Neuronal stem cell (in vitro differentiated cells): ENCODE measurements at regions not wholly inside any gene's neighbourhood (a gene's known extent, or its start where the extent isn't known, plus 50 kb on each side); places are given as distances from the start of the nearest gene placed in this dataset.

ENCODE experiments used
- DNase-seq: peaks from one replicate; pipeline ENCODE4 v3.0.0-alpha.2; 2013; ENCODE audit warnings: low spot score
- H2AFZ ChIP-seq: one replicate; pipeline ENCODE4 v1.6.1; 2013; ENCODE audit warnings: mild to moderate bottlenecking, low read length, inconsistent platforms
- H2AK5ac ChIP-seq: 2 replicates; pipeline ENCODE4 v1.6.1; 2013; ENCODE audit warnings: low read depth, mild to moderate bottlenecking, inconsistent platforms, low read length, moderate library complexity, mixed read lengths
- H2BK120ac ChIP-seq: 2 replicates; pipeline ENCODE4 v1.6.1; 2013; ENCODE audit warnings: low read depth, mild to moderate bottlenecking, inconsistent platforms, low read length, moderate library complexity, mixed read lengths
- H2BK12ac ChIP-seq: one replicate; pipeline ENCODE4 v1.6.1; 2013; ENCODE audit warnings: low read length, inconsistent platforms
- H2BK15ac ChIP-seq: 2 replicates; pipeline ENCODE4 v1.6.1; 2013; ENCODE audit warnings: mild to moderate bottlenecking, low read length, inconsistent platforms, mixed read lengths
- H2BK5ac ChIP-seq: one replicate; pipeline ENCODE4 v1.6.1; 2013; ENCODE audit warnings: inconsistent platforms, mild to moderate bottlenecking, low read length, moderate library complexity
- H3K14ac ChIP-seq: one replicate; pipeline ENCODE4 v1.6.1; 2013; ENCODE audit warnings: low read length, inconsistent platforms
- H3K18ac ChIP-seq: 2 replicates; pipeline ENCODE4 v1.6.1; 2013; ENCODE audit warnings: low read length, inconsistent platforms
- H3K23ac ChIP-seq: 2 replicates; pipeline ENCODE4 v1.6.1; 2013; ENCODE audit warnings: low read depth, mild to moderate bottlenecking, mixed read lengths, low read length, inconsistent platforms; ENCODE audit not compliant: poor library complexity
- H3K27ac ChIP-seq: replicated peaks from 3 replicates; pipeline ENCODE4 v1.5.1; 2013; ENCODE audit warnings: low read length, inconsistent platforms
- H3K27me3 ChIP-seq, 3 experiments: 2 replicates each; pipeline ENCODE4 v1.6.1; 2013; ENCODE audit warnings: low read length in 3 of 3, mild to moderate bottlenecking in 2 of 3, inconsistent platforms in 1 of 3, low read depth in 1 of 3, mixed read lengths in 1 of 3, moderate library complexity in 1 of 3; ENCODE audit not compliant: control insufficient read depth in 3 of 3, insufficient read depth in 3 of 3
- H3K36me3 ChIP-seq, 2 donors: replicated peaks in 1 of 2; 2 replicates each; pipeline ENCODE4 v1.6.1; 2013; ENCODE audit warnings: low read length in 2 of 2; ENCODE audit not compliant: control insufficient read depth in 2 of 2, insufficient read depth in 2 of 2
- H3K4ac ChIP-seq: 2 replicates; pipeline ENCODE4 v1.6.1; 2013; ENCODE audit warnings: inconsistent platforms, mild to moderate bottlenecking, low read length, moderate library complexity
- H3K4me1 ChIP-seq, 2 donors: 1 replicate in 1 of 2; 2 replicates in 1 of 2; pipeline ENCODE4 v1.6.1; 2013; ENCODE audit warnings: low read length in 2 of 2, low read depth in 1 of 2; ENCODE audit not compliant: control insufficient read depth in 2 of 2, insufficient read depth in 1 of 2
- H3K4me2 ChIP-seq: one replicate; pipeline ENCODE4 v1.6.1; 2013; ENCODE audit warnings: mild to moderate bottlenecking, low read length, inconsistent platforms; ENCODE audit not compliant: insufficient read depth, poor library complexity, severe bottlenecking
- H3K4me3 ChIP-seq, 2 donors: 2 replicates each; pipeline ENCODE4 v1.5.1; 2013; ENCODE audit warnings: low read length in 2 of 2, mild to moderate bottlenecking in 2 of 2, inconsistent platforms in 1 of 2, moderate library complexity in 1 of 2
- H3K79me1 ChIP-seq: one replicate; pipeline ENCODE4 v1.6.1; 2013; ENCODE audit warnings: low read depth, mild to moderate bottlenecking, inconsistent platforms, low read length, moderate library complexity
- H3K9ac ChIP-seq: one replicate; pipeline ENCODE4 v1.6.1; 2013; ENCODE audit warnings: mild to moderate bottlenecking, low read depth, low read length, inconsistent platforms; ENCODE audit not compliant: poor library complexity
- H3K9me3 ChIP-seq, 2 donors: replicated peaks in 1 of 2; 2 replicates each; pipeline versions ENCODE3 to v1.6.1; 2013; ENCODE audit warnings: low read length in 2 of 2, mild to moderate bottlenecking in 2 of 2, inconsistent platforms in 1 of 2, low read depth in 1 of 2, mixed read lengths in 1 of 2, moderate library complexity in 1 of 2; ENCODE audit not compliant: control insufficient read depth in 2 of 2, insufficient read depth in 1 of 2
- H4K8ac ChIP-seq: one replicate; pipeline ENCODE4 v1.6.1; 2013; ENCODE audit warnings: low read depth, mild to moderate bottlenecking, inconsistent platforms, low read length, moderate library complexity
- H4K91ac ChIP-seq: one replicate; pipeline ENCODE4 v1.6.1; 2013; ENCODE audit warnings: low read length, low read depth, mild to moderate bottlenecking, inconsistent platforms; ENCODE audit not compliant: poor library complexity
- WGBS, 2 donors: extraction: QIAGEN DNeasy Blood & Tissue Kit; methylation state at CpG; one replicate each; pipeline ENCODE4 v1.1.7; 2013; ENCODE audit warnings: missing lambda C conversion rate in 2 of 2, mixed read lengths in 1 of 2; ENCODE audit not compliant: insufficient read length in 2 of 2, insufficient replicate concordance in 1 of 2; ENCODE audit errors: extremely low coverage in 2 of 2; 5-methylcytosine and 5-hydroxymethylcytosine counted together

DNA sequence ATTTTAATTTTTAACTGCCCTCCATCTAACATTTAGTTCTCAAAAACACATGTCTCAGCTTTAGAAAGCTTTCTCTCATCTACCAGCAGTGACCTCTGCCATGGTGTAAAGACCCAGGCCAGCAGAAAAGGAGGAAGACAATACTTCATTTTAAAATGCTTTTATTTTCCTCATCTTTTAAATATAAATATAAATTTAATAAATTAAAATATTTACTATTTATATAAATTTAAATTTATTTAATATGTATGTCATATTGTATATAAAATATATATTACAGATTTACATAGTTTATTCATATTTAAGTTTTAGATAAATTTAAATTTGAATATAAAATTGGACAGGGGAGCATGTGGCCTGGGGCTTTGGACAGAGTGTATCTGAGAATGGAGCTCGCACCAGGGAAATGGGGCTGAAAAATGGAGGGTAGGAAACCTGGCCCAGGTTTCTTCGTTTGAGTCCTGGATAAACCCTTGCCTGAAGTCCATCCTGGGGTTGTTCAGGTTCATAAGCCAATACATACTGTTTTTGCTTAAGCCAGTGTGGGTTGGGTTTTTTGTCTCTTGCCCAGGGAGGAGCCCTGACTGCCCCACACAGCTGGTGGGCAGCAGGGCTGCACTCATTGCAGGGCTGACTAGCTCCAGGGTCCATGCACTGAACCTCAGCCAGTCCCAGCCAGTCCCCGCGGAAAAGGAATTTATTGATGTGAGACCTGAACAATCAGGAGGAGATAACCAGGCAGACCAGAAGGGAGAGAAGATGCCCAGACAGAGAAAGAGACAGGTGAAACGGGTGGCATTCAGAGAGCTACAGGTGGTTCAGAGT is 77.3 kb upstream of the LAPTM4A start:
- H3K27ac ChIP-seq: no peak overlapping the region
- no CpG with 5 or more reads among the region's 5 CpGs for WGBS, 2 donors
- no peak overlapping the region for H3K9ac ChIP-seq
- H2AFZ ChIP-seq: no peak overlapping the region
- no peaks in the 10 kb centered on the region for H3K36me3 ChIP-seq
- H4K8ac ChIP-seq: no peak overlapping the region
- H3K9me3 ChIP-seq: no peaks in the 10 kb centered on the region
- H3K27me3 ChIP-seq: peaks cover 0 to 16% (median 0%) of the 10 kb centered on the region in 3 experiments
- H3K14ac ChIP-seq: no peak overlapping the region
- H2BK120ac ChIP-seq: no peak overlapping the region
- H2BK12ac ChIP-seq: no peak overlapping the region
- no peak overlapping the region for H3K23ac ChIP-seq
- H2BK15ac ChIP-seq: no peak overlapping the region
- no peak overlapping the region for H3K4me2 ChIP-seq
- peaks cover 0 to 3% of the 10 kb centered on the region in 2 donors for H3K4me1 ChIP-seq
- H3K79me1 ChIP-seq: no peaks in the 10 kb centered on the region
- no peak for DNase-seq
- no peak overlapping the region for H3K4me3 ChIP-seq
- no peak overlapping the region for H3K4ac ChIP-seq
- no peak overlapping the region for H2AK5ac ChIP-seq
- H3K18ac ChIP-seq: no peak overlapping the region
- H4K91ac ChIP-seq: no peak overlapping the region
- H2BK5ac ChIP-seq: no peak overlapping the region

DNA sequence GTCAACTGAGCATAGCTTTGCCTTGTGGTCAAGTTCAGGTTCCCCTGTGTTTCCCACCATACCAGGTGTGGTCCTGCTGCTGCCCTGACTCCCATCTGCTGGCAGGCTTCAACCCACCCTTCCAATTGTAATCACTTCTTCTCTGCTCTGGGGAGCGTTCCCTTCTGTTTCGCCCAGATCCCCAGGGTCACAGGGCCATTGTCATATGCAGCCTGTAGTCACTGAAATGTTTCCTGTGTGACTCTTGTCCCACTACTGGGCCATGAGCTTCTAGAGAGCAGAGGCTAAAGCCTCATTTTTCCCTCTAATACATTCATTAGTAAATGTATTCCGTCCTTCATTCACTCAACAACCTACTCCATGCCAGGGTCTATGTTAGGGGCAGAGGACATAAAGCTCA is 75.0 kb upstream of the LAPTM4A start:
- Histone ChIP-seq H3K27ac (no peak overlapping the region), H2BK12ac (no peak overlapping the region), H4K8ac (no peak overlapping the region), H3K9ac (no peak overlapping the region), H3K18ac (no peak overlapping the region), H3K9me3 (no peaks in the 10 kb centered on the region), H2AK5ac (no peak overlapping the region), H2AFZ (no peak overlapping the region), H2BK120ac (no peak overlapping the region), H3K4ac (no peak overlapping the region), H3K23ac (no peak overlapping the region), H3K79me1 (no peaks in the 10 kb centered on the region), H2BK15ac (no peak overlapping the region), H3K4me2 (no peak overlapping the region), H3K14ac (no peak overlapping the region), H3K4me1 (peaks cover 0 to 1% of the 10 kb centered on the region in 2 donors), H2BK5ac (no peak overlapping the region), H3K36me3 (no peaks in the 10 kb centered on the region), H3K4me3 (no peak overlapping the region), H4K91ac (no peak overlapping the region), H3K27me3 (peaks cover 0 to 16% (median 0%) of the 10 kb centered on the region in 3 experiments)
- WGBS, 2 donors: no CpG with 5 or more reads among the region's 3 CpGs
- DNase-seq: no peak

DNA sequence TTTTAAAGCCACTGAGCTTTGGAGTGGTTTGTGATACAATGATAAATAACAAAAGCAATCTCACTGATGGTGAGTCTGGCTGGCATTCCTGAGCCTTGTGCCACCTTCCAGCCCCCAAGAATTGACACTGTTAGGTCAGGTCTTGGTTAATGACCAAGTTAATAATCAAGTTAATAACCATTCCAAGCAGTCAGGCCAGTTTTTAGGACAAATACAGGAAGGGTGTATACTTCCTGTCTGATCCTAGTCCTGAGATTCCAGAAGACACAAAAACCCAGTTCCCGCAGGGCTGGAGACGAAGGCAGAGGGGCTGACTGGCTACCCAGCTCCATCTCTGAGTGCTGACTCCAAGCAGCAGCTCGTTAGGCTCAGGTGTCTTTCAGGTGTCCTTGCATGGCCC is 74.6 kb upstream of the LAPTM4A start:
- no peak for DNase-seq
- no peak overlapping the region for H3K27ac ChIP-seq
- no peak overlapping the region for H4K91ac ChIP-seq
- H3K18ac ChIP-seq: no peak overlapping the region
- H2BK12ac ChIP-seq: no peak overlapping the region
- no peaks in the 10 kb centered on the region for H3K79me1 ChIP-seq
- no peak overlapping the region for H3K14ac ChIP-seq
- H2BK5ac ChIP-seq: no peak overlapping the region
- no peak overlapping the region for H3K4ac ChIP-seq
- H2BK120ac ChIP-seq: no peak overlapping the region
- no peak overlapping the region for H3K23ac ChIP-seq
- H2AK5ac ChIP-seq: no peak overlapping the region
- WGBS, 2 donors: no CpG with 5 or more reads among the region's 3 CpGs
- H3K4me1 ChIP-seq: no peaks in the 10 kb centered on the region
- no peak overlapping the region for H2AFZ ChIP-seq
- H3K9ac ChIP-seq: no peak overlapping the region
- H2BK15ac ChIP-seq: no peak overlapping the region
- no peak overlapping the region for H3K4me3 ChIP-seq
- H3K27me3 ChIP-seq: peaks cover 0 to 16% (median 0%) of the 10 kb centered on the region in 3 experiments
- no peak overlapping the region for H3K4me2 ChIP-seq
- H3K36me3 ChIP-seq: no peaks in the 10 kb centered on the region
- H4K8ac ChIP-seq: no peak overlapping the region
- H3K9me3 ChIP-seq: no peaks in the 10 kb centered on the region

DNA sequence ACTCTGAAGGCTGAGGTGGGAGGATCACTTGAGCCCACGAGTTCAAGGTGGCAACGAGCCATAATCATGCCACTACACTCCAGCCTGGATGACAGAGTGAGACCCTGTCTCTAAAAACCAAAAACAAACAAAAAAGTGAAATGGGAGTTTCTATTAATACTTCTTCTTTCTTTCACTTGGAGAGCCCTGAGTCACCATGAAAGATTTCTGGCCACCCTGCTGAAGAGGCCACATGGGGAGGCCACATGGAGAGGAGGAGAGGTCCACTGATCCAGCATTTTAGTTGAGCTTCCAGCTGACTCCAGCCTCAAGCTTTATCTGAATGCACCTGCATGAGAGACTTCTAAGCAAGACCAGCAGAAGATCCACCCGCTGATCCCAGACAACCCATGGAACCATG is 74.2 kb upstream of the LAPTM4A start:
- Histone ChIP-seq H3K14ac (no peak overlapping the region), H2AFZ (no peak overlapping the region), H3K4me3 (no peak overlapping the region), H3K9ac (no peak overlapping the region), H3K36me3 (no peaks in the 10 kb centered on the region), H3K18ac (no peak overlapping the region), H3K4me1 (no peaks in the 10 kb centered on the region), H3K9me3 (no peaks in the 10 kb centered on the region), H3K27me3 (peaks cover 0 to 15% (median 0%) of the 10 kb centered on the region in 3 experiments), H2BK15ac (no peak overlapping the region), H2BK12ac (no peak overlapping the region), H3K4me2 (no peak overlapping the region), H4K91ac (no peak overlapping the region), H3K23ac (no peak overlapping the region), H3K79me1 (no peaks in the 10 kb centered on the region), H3K4ac (no peak overlapping the region), H2BK5ac (no peak overlapping the region), H2AK5ac (no peak overlapping the region), H3K27ac (no peak overlapping the region), H2BK120ac (no peak overlapping the region), H4K8ac (no peak overlapping the region)
- no CpG with 5 or more reads among the region's 3 CpGs for WGBS, 2 donors
- DNase-seq: no peak
